CD14-positive monocyte (primary cell): ENCODE measurements at regions not wholly inside any gene's neighbourhood (a gene's known extent, or its start where the extent isn't known, plus 50 kb on each side); places are given as distances from the start of the nearest gene placed in this dataset.

Experiments
- DNase-seq, 3 donors: peaks; one replicate each; pipeline ENCODE4 v3.0.0-alpha.2; 2011 to 2022
- H2AFZ ChIP-seq: 2 replicates; pipeline ENCODE4 v1.6.0; 2012; ENCODE audit warnings: mild to moderate bottlenecking, low read depth, low read length, inconsistent platforms; ENCODE audit not compliant: insufficient read depth, poor library complexity, severe bottlenecking
- H3K27ac ChIP-seq, 2 donors: 1 replicate in 1 of 2; 2 replicates in 1 of 2; pipeline ENCODE4 v1.5.1; 2012 to 2013; ENCODE audit warnings: low read length in 2 of 2, control low read depth in 1 of 2, inconsistent platforms in 1 of 2, low read depth in 1 of 2, mild to moderate bottlenecking in 1 of 2
- H3K27me3 ChIP-seq, 2 donors: one replicate each; pipeline versions ENCODE4 v1.6.0 to v1.6.1; 2011 to 2013; ENCODE audit warnings: low read length in 2 of 2; ENCODE audit not compliant: control insufficient read depth in 2 of 2, insufficient read depth in 2 of 2
- H3K36me3 ChIP-seq, 2 donors: replicated peaks in 1 of 2; 1 replicate in 1 of 2; 2 replicates in 1 of 2; pipeline versions ENCODE4 v1.5.1 to v1.6.1; 2012 to 2013; ENCODE audit warnings: low read length in 2 of 2, control low read depth in 1 of 2, inconsistent platforms in 1 of 2, mild to moderate bottlenecking in 1 of 2; ENCODE audit not compliant: insufficient read depth in 2 of 2, control insufficient read depth in 1 of 2
- H3K4me1 ChIP-seq, 2 donors: 1 replicate in 1 of 2; 2 replicates in 1 of 2; pipeline versions ENCODE4 v1.5.1 to v1.6.1; 2012 to 2013; ENCODE audit warnings: low read length in 2 of 2, control low read depth in 1 of 2, inconsistent platforms in 1 of 2, mild to moderate bottlenecking in 1 of 2, moderate library complexity in 1 of 2; ENCODE audit not compliant: insufficient read depth in 2 of 2, control insufficient read depth in 1 of 2
- H3K4me2 ChIP-seq: replicated peaks from 2 replicates; pipeline ENCODE3; 2012; ENCODE audit warnings: low read length, moderate library complexity, mild to moderate bottlenecking; ENCODE audit not compliant: poor library complexity, severe bottlenecking; ENCODE audit errors: extremely low read depth
- H3K4me3 ChIP-seq, 3 experiments: fragments of 200-600 bp in 1 of 3; sonication (generic) in 1 of 3; replicated peaks in 1 of 3; 1 replicate in 2 of 3; 2 replicates in 1 of 3; pipeline ENCODE4 v1.5.1; 2011 to 2013; ENCODE audit warnings: low read length in 3 of 3, mild to moderate bottlenecking in 3 of 3, control low read depth in 2 of 3, low read depth in 2 of 3, inconsistent platforms in 1 of 3, moderate library complexity in 1 of 3
- H3K79me2 ChIP-seq: 2 replicates; pipeline ENCODE4 v1.6.0; 2012; ENCODE audit warnings: mild to moderate bottlenecking, control low read depth, inconsistent platforms, low read length, moderate library complexity; ENCODE audit not compliant: insufficient read depth
- H3K9ac ChIP-seq: 2 replicates; pipeline ENCODE4 v1.6.0; 2017; ENCODE audit warnings: low read length, mild to moderate bottlenecking; ENCODE audit not compliant: insufficient read depth, poor library complexity, severe bottlenecking
- H3K9me3 ChIP-seq, 2 donors: replicated peaks in 1 of 2; 1 replicate in 1 of 2; 2 replicates in 1 of 2; pipeline versions ENCODE4 v1.5.1 to v1.6.1; 2012 to 2013; ENCODE audit warnings: low read length in 2 of 2, control low read depth in 1 of 2; ENCODE audit not compliant: control insufficient read depth in 1 of 2, insufficient read depth in 1 of 2
- H4K20me1 ChIP-seq: 2 replicates; pipeline ENCODE4 v1.6.0; 2012; ENCODE audit warnings: mild to moderate bottlenecking, low read length, control low read depth, moderate library complexity; ENCODE audit not compliant: insufficient read depth
- H3K27ac Mint-ChIP-seq, 7 donors: one replicate each; pipeline ENCODE4 v1.8.0; 2020; ENCODE audit warnings: mild to moderate bottlenecking in 7 of 7, mixed read lengths in 7 of 7, moderate library complexity in 6 of 7, inconsistent platforms in 2 of 7
- H3K27me3 Mint-ChIP-seq, 3 donors: one replicate each; pipeline ENCODE4 v1.8.0; 2021 to 2022; ENCODE audit warnings: low read depth in 3 of 3, mild to moderate bottlenecking in 3 of 3, mixed read lengths in 3 of 3, moderate library complexity in 3 of 3, inconsistent platforms in 1 of 3
- H3K36me3 Mint-ChIP-seq, 2 donors: one replicate each; pipeline ENCODE4 v1.8.0; 2020; ENCODE audit warnings: mixed read lengths in 2 of 2, inconsistent platforms in 1 of 2, mild to moderate bottlenecking in 1 of 2
- H3K4me1 Mint-ChIP-seq: one replicate; pipeline ENCODE4 v1.8.0; 2020; ENCODE audit warnings: mild to moderate bottlenecking, mixed read lengths
- H3K4me3 Mint-ChIP-seq, 2 donors: one replicate each; pipeline ENCODE4 v1.8.0; 2020; ENCODE audit warnings: mild to moderate bottlenecking in 2 of 2, mixed read lengths in 2 of 2, moderate library complexity in 1 of 2
- H3K9me3 Mint-ChIP-seq, 7 donors: one replicate each; pipeline ENCODE4 v1.8.0; 2020 to 2022; ENCODE audit warnings: mixed read lengths in 7 of 7, mild to moderate bottlenecking in 6 of 7, moderate library complexity in 6 of 7, inconsistent platforms in 2 of 7
- WGBS: methylation state at CpG from one replicate; pipeline ENCODE4 v1.1.5; 2013; ENCODE audit warnings: missing lambda C conversion rate; ENCODE audit not compliant: insufficient coverage; 5-methylcytosine and 5-hydroxymethylcytosine counted together
- intact Hi-C, 2 donors: fragments of 100-400 bp; cut with micrococcal nuclease; formaldehyde crosslinking; loops; one replicate each; pipeline versions ENCODE4 v1.15.0 to v1.15.1; 2023
- TF ChIP-seq, protein P1 (sequence below): fragments of 200-600 bp; IDR thresholded peaks from one replicate; pipeline ENCODE4 v1.8.0; 2022; ENCODE audit warnings: antibody characterized with exemption, mild to moderate bottlenecking

DNA sequence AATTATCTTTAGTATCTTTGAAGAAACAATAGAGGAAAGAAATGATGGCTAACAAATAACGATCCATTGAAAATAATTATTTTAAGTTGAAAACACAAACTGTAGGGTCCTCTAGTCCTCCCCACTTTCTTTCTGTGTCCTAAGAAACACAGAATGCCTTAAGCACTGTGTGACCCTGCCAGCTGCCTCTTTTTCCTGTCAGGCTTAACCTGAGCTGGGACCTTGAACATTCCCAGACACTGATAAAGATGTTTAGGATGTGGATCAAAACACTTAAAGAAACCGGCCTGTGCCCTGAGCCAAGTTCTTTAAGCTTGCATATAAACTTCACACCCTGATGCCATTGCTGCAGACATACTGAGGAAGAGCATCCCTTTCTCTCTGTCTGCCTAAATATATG is 755.4 kb upstream of the VRK2 start:
- no peaks in the 10 kb centered on the region for H4K20me1 ChIP-seq
- Mint-ChIP-seq H3K36me3 (no peaks in the 10 kb centered on the region), H3K27ac (no peak overlapping the region), H3K4me3 (no peak overlapping the region), H3K27me3 (no peaks in the 10 kb centered on the region), H3K9me3 (peaks cover 0 to 7% (median 4%) of the 10 kb centered on the region in 7 donors), H3K4me1 (no peaks in the 10 kb centered on the region)
- H3K9me3 ChIP-seq, result peaks cover 0 to 11% of the 10 kb centered on the region in 2 donors
- no peaks in the 10 kb centered on the region for H3K27me3 ChIP-seq
- no peak overlapping the region for H3K27ac ChIP-seq
- H2AFZ ChIP-seq, result no peak overlapping the region
- no peak overlapping the region for H3K4me2 ChIP-seq
- H3K4me3 ChIP-seq, result no peak overlapping the region
- H3K4me1 ChIP-seq, result no peaks in the 10 kb centered on the region
- no peak for DNase-seq
- TF ChIP-seq, protein P1, sequence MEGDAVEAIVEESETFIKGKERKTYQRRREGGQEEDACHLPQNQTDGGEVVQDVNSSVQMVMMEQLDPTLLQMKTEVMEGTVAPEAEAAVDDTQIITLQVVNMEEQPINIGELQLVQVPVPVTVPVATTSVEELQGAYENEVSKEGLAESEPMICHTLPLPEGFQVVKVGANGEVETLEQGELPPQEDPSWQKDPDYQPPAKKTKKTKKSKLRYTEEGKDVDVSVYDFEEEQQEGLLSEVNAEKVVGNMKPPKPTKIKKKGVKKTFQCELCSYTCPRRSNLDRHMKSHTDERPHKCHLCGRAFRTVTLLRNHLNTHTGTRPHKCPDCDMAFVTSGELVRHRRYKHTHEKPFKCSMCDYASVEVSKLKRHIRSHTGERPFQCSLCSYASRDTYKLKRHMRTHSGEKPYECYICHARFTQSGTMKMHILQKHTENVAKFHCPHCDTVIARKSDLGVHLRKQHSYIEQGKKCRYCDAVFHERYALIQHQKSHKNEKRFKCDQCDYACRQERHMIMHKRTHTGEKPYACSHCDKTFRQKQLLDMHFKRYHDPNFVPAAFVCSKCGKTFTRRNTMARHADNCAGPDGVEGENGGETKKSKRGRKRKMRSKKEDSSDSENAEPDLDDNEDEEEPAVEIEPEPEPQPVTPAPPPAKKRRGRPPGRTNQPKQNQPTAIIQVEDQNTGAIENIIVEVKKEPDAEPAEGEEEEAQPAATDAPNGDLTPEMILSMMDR, result no peak
- intact Hi-C loops, result no loop called here
- no peak overlapping the region for H3K9ac ChIP-seq
- WGBS, result no CpG with 5 or more reads among the region's 2 CpGs
- H3K36me3 ChIP-seq, result no peaks in the 10 kb centered on the region
- H3K79me2 ChIP-seq, result no peaks in the 10 kb centered on the region

DNA sequence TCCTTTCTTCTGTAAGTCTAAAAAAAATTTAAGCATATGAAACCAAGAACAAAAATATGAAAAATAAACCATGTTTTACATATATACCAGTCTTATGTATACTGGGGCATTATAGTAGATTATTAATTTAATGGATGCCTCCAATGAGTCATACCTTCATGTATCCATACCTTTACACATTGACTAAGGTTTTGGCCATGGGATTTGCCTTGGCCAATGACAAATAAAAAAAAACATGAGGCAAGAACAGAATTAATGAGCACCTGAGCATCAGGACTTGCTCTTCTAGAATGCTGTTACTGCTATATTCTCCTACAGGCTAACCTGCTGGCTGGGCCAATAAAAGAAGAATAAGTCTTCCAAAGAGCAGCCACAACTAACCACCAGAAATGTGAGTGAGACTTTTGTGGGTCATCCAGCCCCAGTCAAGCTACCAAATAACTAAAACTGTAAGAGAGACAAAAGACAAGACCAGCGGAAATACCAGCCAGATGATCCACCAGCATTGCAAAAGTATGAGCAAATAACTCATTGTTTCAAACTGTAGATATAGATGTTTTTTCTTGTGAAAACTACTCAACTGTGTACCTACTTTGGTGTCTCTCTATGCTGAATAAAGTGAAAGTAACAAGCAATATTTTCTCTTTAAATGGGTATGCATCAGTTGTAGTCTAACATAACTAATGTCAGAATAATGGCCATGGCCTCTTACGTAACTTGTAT is 749.6 kb upstream of the VRK2 start:
- WGBS, result no CpG with 5 or more reads among the region's 2 CpGs
- Mint-ChIP-seq H3K4me3 (no peak overlapping the region), H3K27me3 (no peaks in the 10 kb centered on the region)

More for the DNA sequence above, 749.6 kb upstream of the VRK2 start:
- no peak overlapping the region for H2AFZ ChIP-seq
- no peak for DNase-seq
- no peaks in the 10 kb centered on the region for H3K36me3 ChIP-seq
- peaks cover 0 to 7% (median 2%) of the 10 kb centered on the region in 7 donors for H3K9me3 Mint-ChIP-seq
- no peaks in the 10 kb centered on the region for H3K36me3 Mint-ChIP-seq
- H3K4me2 ChIP-seq, result no peak overlapping the region
- H3K27me3 ChIP-seq, result no peaks in the 10 kb centered on the region
- intact Hi-C loops, result no loop called here
- TF ChIP-seq, protein P1, result no peak
- no peaks in the 10 kb centered on the region for H3K4me1 ChIP-seq
- H3K9ac ChIP-seq, result no peak overlapping the region
- H3K27ac ChIP-seq, result no peak overlapping the region
- H3K9me3 ChIP-seq, result peaks cover 0 to 2% of the 10 kb centered on the region in 2 donors
- H4K20me1 ChIP-seq, result no peaks in the 10 kb centered on the region
- H3K79me2 ChIP-seq, result no peaks in the 10 kb centered on the region
- H3K4me1 Mint-ChIP-seq, result no peaks in the 10 kb centered on the region
- H3K4me3 ChIP-seq, result no peak overlapping the region
- H3K27ac Mint-ChIP-seq, result no peak overlapping the region
